ENCODE measurements at regions not wholly inside any gene's neighbourhood (a gene's known extent, or its start where the extent isn't known, plus 50 kb on each side); places are given as distances from the start of the nearest gene placed in this dataset.

GRCh38 chrX:20720954-20721626 is 454.4 kb upstream of the RPS6KA3 start:
- no peak for TF ChIP-seq POLR2A (IDR thresholded peaks at IDR 0.05)
- TF ChIP-seq, protein P1, sequence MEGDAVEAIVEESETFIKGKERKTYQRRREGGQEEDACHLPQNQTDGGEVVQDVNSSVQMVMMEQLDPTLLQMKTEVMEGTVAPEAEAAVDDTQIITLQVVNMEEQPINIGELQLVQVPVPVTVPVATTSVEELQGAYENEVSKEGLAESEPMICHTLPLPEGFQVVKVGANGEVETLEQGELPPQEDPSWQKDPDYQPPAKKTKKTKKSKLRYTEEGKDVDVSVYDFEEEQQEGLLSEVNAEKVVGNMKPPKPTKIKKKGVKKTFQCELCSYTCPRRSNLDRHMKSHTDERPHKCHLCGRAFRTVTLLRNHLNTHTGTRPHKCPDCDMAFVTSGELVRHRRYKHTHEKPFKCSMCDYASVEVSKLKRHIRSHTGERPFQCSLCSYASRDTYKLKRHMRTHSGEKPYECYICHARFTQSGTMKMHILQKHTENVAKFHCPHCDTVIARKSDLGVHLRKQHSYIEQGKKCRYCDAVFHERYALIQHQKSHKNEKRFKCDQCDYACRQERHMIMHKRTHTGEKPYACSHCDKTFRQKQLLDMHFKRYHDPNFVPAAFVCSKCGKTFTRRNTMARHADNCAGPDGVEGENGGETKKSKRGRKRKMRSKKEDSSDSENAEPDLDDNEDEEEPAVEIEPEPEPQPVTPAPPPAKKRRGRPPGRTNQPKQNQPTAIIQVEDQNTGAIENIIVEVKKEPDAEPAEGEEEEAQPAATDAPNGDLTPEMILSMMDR (IDR thresholded peaks at IDR 0.05) = no peak
